A673 (cell line): ENCODE measurements at regions not wholly inside any gene's neighbourhood (a gene's known extent, or its start where the extent isn't known, plus 50 kb on each side); places are given as distances from the start of the nearest gene placed in this dataset.

Source experiments
- EZH2 ChIP-seq: fragments of 200-600 bp; sonication (generic); IDR thresholded peaks from 2 replicates; pipeline ENCODE4 v1.6.1; 2017; ENCODE audit warnings: borderline replicate concordance, low read depth, mild to moderate bottlenecking, mixed read lengths, antibody characterized with exemption, low read length; ENCODE audit not compliant: poor library complexity, severe bottlenecking
- TF ChIP-seq, protein P1 (sequence below): fragments of 300-800, 200-600 bp; sonication (generic); conservative IDR thresholded peaks from 2 replicates; pipeline ENCODE4 v1.5.1; 2017; ENCODE audit warnings: low read depth, mild to moderate bottlenecking, antibody characterized with exemption, low read length, moderate library complexity, mixed read lengths

DNA sequence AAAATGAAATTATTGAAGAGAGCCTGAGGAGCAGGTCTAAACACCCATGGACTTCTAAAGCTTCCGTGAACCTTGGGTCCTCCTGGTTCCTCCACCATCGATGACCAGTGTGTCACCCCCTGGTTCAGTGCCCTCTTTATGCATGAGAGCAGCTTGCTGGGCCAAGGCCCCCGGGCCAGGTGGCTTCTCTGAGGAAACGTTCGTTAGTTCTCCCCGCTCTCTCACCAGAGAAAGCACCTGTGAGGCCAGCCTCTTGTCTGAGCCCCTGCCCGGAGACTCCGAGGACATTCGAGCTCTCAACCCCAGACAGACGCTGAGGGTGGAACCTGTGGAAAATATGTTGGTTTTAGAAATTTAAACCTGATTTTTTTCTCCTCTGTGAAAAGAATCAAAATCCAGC, 92.4 kb downstream of the GLI2 start:
- TF ChIP-seq EZH2: no peak
- TF ChIP-seq, protein P1, sequence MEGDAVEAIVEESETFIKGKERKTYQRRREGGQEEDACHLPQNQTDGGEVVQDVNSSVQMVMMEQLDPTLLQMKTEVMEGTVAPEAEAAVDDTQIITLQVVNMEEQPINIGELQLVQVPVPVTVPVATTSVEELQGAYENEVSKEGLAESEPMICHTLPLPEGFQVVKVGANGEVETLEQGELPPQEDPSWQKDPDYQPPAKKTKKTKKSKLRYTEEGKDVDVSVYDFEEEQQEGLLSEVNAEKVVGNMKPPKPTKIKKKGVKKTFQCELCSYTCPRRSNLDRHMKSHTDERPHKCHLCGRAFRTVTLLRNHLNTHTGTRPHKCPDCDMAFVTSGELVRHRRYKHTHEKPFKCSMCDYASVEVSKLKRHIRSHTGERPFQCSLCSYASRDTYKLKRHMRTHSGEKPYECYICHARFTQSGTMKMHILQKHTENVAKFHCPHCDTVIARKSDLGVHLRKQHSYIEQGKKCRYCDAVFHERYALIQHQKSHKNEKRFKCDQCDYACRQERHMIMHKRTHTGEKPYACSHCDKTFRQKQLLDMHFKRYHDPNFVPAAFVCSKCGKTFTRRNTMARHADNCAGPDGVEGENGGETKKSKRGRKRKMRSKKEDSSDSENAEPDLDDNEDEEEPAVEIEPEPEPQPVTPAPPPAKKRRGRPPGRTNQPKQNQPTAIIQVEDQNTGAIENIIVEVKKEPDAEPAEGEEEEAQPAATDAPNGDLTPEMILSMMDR: no peak
